IMR-90 (cell line): ENCODE measurements at regions not wholly inside any gene's neighbourhood (a gene's known extent, or its start where the extent isn't known, plus 50 kb on each side); places are given as distances from the start of the nearest gene placed in this dataset.

Source experiments
- ATAC-seq: fragments of 200-7000 bp; cut with Tn5 transposase; 2 replicates; pipeline ENCODE4 v1.9.1; 2020; ENCODE audit warnings: low read depth, mild to moderate bottlenecking, moderate library complexity
- BruUV-seq: library from RNA; stranded (reverse); fragments of 400-500 nt; replicated peaks from 2 replicates; lab custom pipeline; 2021; lab: Mats Ljungman, UMichigan
- CTCF ChIA-PET: fragments of 300-600 bp; formaldehyde crosslinking; extraction: SDS; loops from one replicate; lab custom pipeline; 2021; ENCODE audit warnings: antibody characterized with exemption; lab: Yijun Ruan, JAX
- POLR2A ChIA-PET: fragments of 300-600 bp; sonication (Branson Sonifier 250); formaldehyde crosslinking; loops from one replicate; lab custom pipeline; 2022; ENCODE audit warnings: antibody characterized with exemption; ENCODE audit not compliant: unreplicated experiment; lab: Charles Lee
- DNase-seq: peaks from one replicate; pipeline ENCODE4 v3.0.0; 2013
- H2AFZ ChIP-seq: replicated peaks from 2 replicates; pipeline ENCODE3; 2013; ENCODE audit warnings: low read length, mild to moderate bottlenecking; ENCODE audit not compliant: poor library complexity
- H2AK5ac ChIP-seq: 2 replicates; pipeline ENCODE4 v1.6.1; 2013; ENCODE audit warnings: low read depth, low read length, inconsistent platforms
- H2AK9ac ChIP-seq: replicated peaks from 2 replicates; pipeline ENCODE3; 2013; ENCODE audit warnings: mild to moderate bottlenecking, low read depth, low read length, moderate library complexity; ENCODE audit not compliant: poor library complexity
- H2BK120ac ChIP-seq: 2 replicates; pipeline ENCODE4 v1.6.1; 2013; ENCODE audit warnings: low read depth, low read length, inconsistent platforms
- H2BK15ac ChIP-seq: 3 replicates; pipeline ENCODE4 v1.6.1; 2013; ENCODE audit warnings: low read depth, low read length, inconsistent platforms
- H2BK20ac ChIP-seq: 2 replicates; pipeline ENCODE4 v1.6.1; 2013; ENCODE audit warnings: low read depth, mild to moderate bottlenecking, inconsistent platforms, low read length, moderate library complexity
- H2BK5ac ChIP-seq: 2 replicates; pipeline ENCODE4 v1.6.1; 2013; ENCODE audit warnings: mild to moderate bottlenecking, low read depth, low read length, inconsistent platforms; ENCODE audit not compliant: poor library complexity, severe bottlenecking
- H3K14ac ChIP-seq: replicated peaks from 2 replicates; pipeline ENCODE4 v1.6.1; 2013; ENCODE audit warnings: low read depth, low read length, inconsistent platforms
- H3K18ac ChIP-seq: 2 replicates; pipeline ENCODE4 v1.6.1; 2013; ENCODE audit warnings: low read depth, low read length, control low read depth
- H3K23ac ChIP-seq: 2 replicates; pipeline ENCODE4 v1.6.1; 2013; ENCODE audit warnings: low read depth, low read length, inconsistent platforms
- H3K27ac ChIP-seq: 2 replicates; pipeline ENCODE4 v1.5.1; 2013; ENCODE audit warnings: mild to moderate bottlenecking, control low read depth, low read length; ENCODE audit not compliant: insufficient read depth
- H3K27me3 ChIP-seq: 2 replicates; pipeline ENCODE4 v1.6.1; 2013; ENCODE audit warnings: low read length; ENCODE audit not compliant: control insufficient read depth, insufficient read depth
- H3K36me3 ChIP-seq: 2 replicates; pipeline ENCODE4 v1.6.1; 2013; ENCODE audit warnings: low read length, mixed read lengths; ENCODE audit not compliant: control insufficient read depth, insufficient read depth
- H3K4ac ChIP-seq: 2 replicates; pipeline ENCODE4 v1.6.1; 2013; ENCODE audit warnings: low read depth, low read length, inconsistent platforms
- H3K4me1 ChIP-seq: 2 replicates; pipeline ENCODE4 v1.6.1; 2013; ENCODE audit warnings: low read length, mixed read lengths; ENCODE audit not compliant: control insufficient read depth, insufficient read depth
- H3K4me2 ChIP-seq: 2 replicates; pipeline ENCODE4 v1.6.1; 2013; ENCODE audit warnings: low read depth, mild to moderate bottlenecking, control low read depth, low read length, moderate library complexity
- H3K4me3 ChIP-seq: 2 replicates; pipeline ENCODE4 v1.5.1; 2013; ENCODE audit warnings: low read depth, mild to moderate bottlenecking, control low read depth, low read length, moderate library complexity; ENCODE audit not compliant: insufficient read depth
- H3K56ac ChIP-seq: 2 replicates; pipeline ENCODE4 v1.6.1; 2013; ENCODE audit warnings: low read length, inconsistent platforms; ENCODE audit not compliant: insufficient read depth; ENCODE audit errors: extremely low read depth
- H3K79me1 ChIP-seq, 2 experiments: 2 replicates each; pipeline ENCODE4 v1.6.1; 2013; ENCODE audit warnings: low read length in 2 of 2, inconsistent platforms in 1 of 2, low read depth in 1 of 2
- H3K9ac ChIP-seq: 2 replicates; pipeline ENCODE4 v1.6.1; 2013; ENCODE audit warnings: low read depth, low read length, control low read depth
- H3K9me1 ChIP-seq: 2 replicates; pipeline ENCODE4 v1.6.1; 2013; ENCODE audit warnings: low read length, inconsistent platforms; ENCODE audit not compliant: insufficient read depth
- H3K9me3 ChIP-seq: 2 replicates; pipeline ENCODE4 v1.6.1; 2013; ENCODE audit warnings: low read length; ENCODE audit not compliant: control insufficient read depth, insufficient read depth
- H4K20me1 ChIP-seq: 2 replicates; pipeline ENCODE4 v1.6.1; 2013; ENCODE audit warnings: low read length, inconsistent platforms; ENCODE audit not compliant: insufficient read depth
- H4K5ac ChIP-seq: 2 replicates; pipeline ENCODE4 v1.6.1; 2013; ENCODE audit warnings: mild to moderate bottlenecking, low read depth, low read length, control low read depth
- H4K8ac ChIP-seq, 2 experiments: 2 replicates each; pipeline ENCODE4 v1.6.1; 2013; ENCODE audit warnings: low read depth in 2 of 2, low read length in 2 of 2, control low read depth in 1 of 2, inconsistent platforms in 1 of 2
- H4K91ac ChIP-seq: 2 replicates; pipeline ENCODE4 v1.6.1; 2013; ENCODE audit warnings: low read depth, low read length, inconsistent platforms; ENCODE audit not compliant: insufficient read depth
- BHLHE40 ChIP-seq: fragments of 150-350 bp; IDR thresholded peaks from 2 replicates; pipeline ENCODE4 v1.6.1; 2016; ENCODE audit warnings: mild to moderate bottlenecking, low read depth, low read length
- CEBPB ChIP-seq: IDR thresholded peaks from 2 replicates; pipeline ENCODE4 v1.6.1; 2012; ENCODE audit warnings: low read depth, low read length, improper control_type of control experiment
- FOS ChIP-seq: fragments of 150-350 bp; IDR thresholded peaks from 2 replicates; pipeline ENCODE4 v1.6.1; 2016; ENCODE audit warnings: low read depth, low read length
- MAFK ChIP-seq: IDR thresholded peaks from 2 replicates; pipeline ENCODE4 v1.6.1; 2012; ENCODE audit warnings: low read depth, low read length, improper control_type of control experiment
- MAZ ChIP-seq: IDR thresholded peaks from 2 replicates; pipeline ENCODE4 v1.6.1; 2012; ENCODE audit warnings: low read depth, mild to moderate bottlenecking, low read length, improper control_type of control experiment, moderate library complexity, borderline replicate concordance
- NFE2L2 ChIP-seq: fragments of 150-350 bp; IDR thresholded peaks from 2 replicates; pipeline ENCODE4 v1.6.1; 2016; ENCODE audit warnings: low read depth, mild to moderate bottlenecking, low read length
- SMC3 ChIP-seq: fragments of 150-350 bp; IDR thresholded peaks from 2 replicates; pipeline ENCODE4 v1.6.1; 2016; ENCODE audit warnings: low read depth, mild to moderate bottlenecking, antibody characterized with exemption, low read length, moderate library complexity
- WGBS, 2 experiments: methylation state at CpG; one replicate each; pipeline versions ENCODE4 v1.1.5 to v1.1.7; 2013; ENCODE audit warnings: missing lambda C conversion rate in 2 of 2; ENCODE audit not compliant: insufficient read length in 1 of 2; ENCODE audit errors: extremely low coverage in 2 of 2; 5-methylcytosine and 5-hydroxymethylcytosine counted together
- dilution Hi-C: fragments of 300-500 bp; cut with HindIII; formaldehyde crosslinking; loops from one replicate; pipeline ENCODE4 v1.14.3; 2018; ENCODE audit warnings: low sequenced_read_pairs; ENCODE audit not compliant: unreplicated experiment
- in situ Hi-C: fragments of 300-500 bp; cut with MboI; formaldehyde crosslinking; loops from 3 replicates; pipeline ENCODE4 v1.14.3; 2019; ENCODE audit warnings: low sequenced_read_pairs, inconsistent platforms, mixed read lengths
- intact Hi-C: fragments of 100-400 bp; cut with micrococcal nuclease; formaldehyde crosslinking; loops from 2 replicates; pipeline ENCODE4 v1.10.0; 2022
- TF ChIP-seq, protein P1 (sequence below): fragments of 150-350 bp; IDR thresholded peaks from 2 replicates; pipeline ENCODE4 v1.6.1; 2016; ENCODE audit warnings: low read depth, mild to moderate bottlenecking, low read length, moderate library complexity, borderline replicate concordance

DNA sequence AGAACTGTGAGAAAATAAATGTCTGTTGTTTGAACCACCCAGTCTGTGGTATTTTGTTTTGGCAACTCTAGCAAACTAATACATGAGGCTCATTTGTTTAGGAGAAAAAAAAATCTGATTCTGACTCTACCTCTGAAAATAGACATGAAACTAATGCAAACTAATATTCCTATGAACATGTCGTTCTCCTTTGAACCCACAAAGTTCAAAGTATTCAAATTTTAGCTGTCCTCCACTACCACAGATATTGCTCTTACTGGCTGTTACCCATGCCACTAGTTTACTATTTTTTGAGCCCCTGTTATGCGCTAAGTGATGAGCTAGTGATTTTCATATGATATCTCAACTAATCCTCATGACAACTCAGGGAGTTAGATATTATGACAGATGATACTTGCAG is 58.8 kb upstream of the ZNF804B start:
- Histone ChIP-seq H3K36me3 (no peaks in the 10 kb centered on the region), H4K91ac (no peak overlapping the region), H2AK5ac (no peak overlapping the region), H3K27ac (no peak overlapping the region), H3K79me1 (no peaks in the 10 kb centered on the region), H3K23ac (no peak overlapping the region), H3K18ac (no peak overlapping the region), H3K27me3 (no peaks in the 10 kb centered on the region), H3K4ac (no peak overlapping the region), H3K9me3 (peaks cover 7% of the 10 kb centered on the region), H2AFZ (no peak overlapping the region), H2BK5ac (no peak overlapping the region), H3K9ac (no peak overlapping the region), H2BK120ac (no peak overlapping the region), H2BK15ac (no peak overlapping the region), H3K4me2 (no peak overlapping the region), H2AK9ac (no peak overlapping the region), H2BK20ac (no peak overlapping the region), H3K4me1 (no peaks in the 10 kb centered on the region), H4K5ac (no peak overlapping the region), H3K4me3 (no peak overlapping the region), H3K56ac (no peak overlapping the region), H3K14ac (no peak overlapping the region), H4K8ac (no peak overlapping the region), H4K20me1 (no peaks in the 10 kb centered on the region), H3K9me1 (no peaks in the 10 kb centered on the region)
- in situ Hi-C loops (no loop called here), intact Hi-C loops (no loop called here), dilution Hi-C loops (no loop called here)
- no peak for DNase-seq
- no TSS peak for BruUV-seq
- ChIA-PET POLR2A (no interaction called here), CTCF (no interaction called here)
- TF ChIP-seq MAZ (no peak), NFE2L2 (no peak), SMC3 (no peak), CEBPB (no peak), FOS (no peak), MAFK (no peak), BHLHE40 (no peak)
- TF ChIP-seq, protein P1, sequence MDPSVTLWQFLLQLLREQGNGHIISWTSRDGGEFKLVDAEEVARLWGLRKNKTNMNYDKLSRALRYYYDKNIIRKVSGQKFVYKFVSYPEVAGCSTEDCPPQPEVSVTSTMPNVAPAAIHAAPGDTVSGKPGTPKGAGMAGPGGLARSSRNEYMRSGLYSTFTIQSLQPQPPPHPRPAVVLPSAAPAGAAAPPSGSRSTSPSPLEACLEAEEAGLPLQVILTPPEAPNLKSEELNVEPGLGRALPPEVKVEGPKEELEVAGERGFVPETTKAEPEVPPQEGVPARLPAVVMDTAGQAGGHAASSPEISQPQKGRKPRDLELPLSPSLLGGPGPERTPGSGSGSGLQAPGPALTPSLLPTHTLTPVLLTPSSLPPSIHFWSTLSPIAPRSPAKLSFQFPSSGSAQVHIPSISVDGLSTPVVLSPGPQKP, result no peak
- ATAC-seq, result no peak
- no CpG with 5 or more reads among the region's 2 CpGs for WGBS, 2 experiments
